22Rv1 (cell line): ENCODE measurements at regions not wholly inside any gene's neighbourhood (a gene's known extent, or its start where the extent isn't known, plus 50 kb on each side); places are given as distances from the start of the nearest gene placed in this dataset.

Experiments used
- ZFX ChIP-seq: fragments of 450-650 bp; IDR thresholded peaks from 2 replicates; pipeline ENCODE4 v1.6.1; 2017; ENCODE audit warnings: antibody characterized with exemption, borderline replicate concordance
- TF ChIP-seq, protein P1 (sequence below): fragments of 450-650 bp; IDR thresholded peaks from 2 replicates; pipeline ENCODE4 v1.5.1; 2017; ENCODE audit warnings: mild to moderate bottlenecking

GRCh38 chr18:6476880-6477279 lies 62.2 kb upstream of the L3MBTL4 start:
- TF ChIP-seq, protein P1, sequence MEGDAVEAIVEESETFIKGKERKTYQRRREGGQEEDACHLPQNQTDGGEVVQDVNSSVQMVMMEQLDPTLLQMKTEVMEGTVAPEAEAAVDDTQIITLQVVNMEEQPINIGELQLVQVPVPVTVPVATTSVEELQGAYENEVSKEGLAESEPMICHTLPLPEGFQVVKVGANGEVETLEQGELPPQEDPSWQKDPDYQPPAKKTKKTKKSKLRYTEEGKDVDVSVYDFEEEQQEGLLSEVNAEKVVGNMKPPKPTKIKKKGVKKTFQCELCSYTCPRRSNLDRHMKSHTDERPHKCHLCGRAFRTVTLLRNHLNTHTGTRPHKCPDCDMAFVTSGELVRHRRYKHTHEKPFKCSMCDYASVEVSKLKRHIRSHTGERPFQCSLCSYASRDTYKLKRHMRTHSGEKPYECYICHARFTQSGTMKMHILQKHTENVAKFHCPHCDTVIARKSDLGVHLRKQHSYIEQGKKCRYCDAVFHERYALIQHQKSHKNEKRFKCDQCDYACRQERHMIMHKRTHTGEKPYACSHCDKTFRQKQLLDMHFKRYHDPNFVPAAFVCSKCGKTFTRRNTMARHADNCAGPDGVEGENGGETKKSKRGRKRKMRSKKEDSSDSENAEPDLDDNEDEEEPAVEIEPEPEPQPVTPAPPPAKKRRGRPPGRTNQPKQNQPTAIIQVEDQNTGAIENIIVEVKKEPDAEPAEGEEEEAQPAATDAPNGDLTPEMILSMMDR, result no peak
- no peak for TF ChIP-seq ZFX
